ENCODE measurements at regions not wholly inside any gene's neighbourhood (a gene's known extent, or its start where the extent isn't known, plus 50 kb on each side); places are given as distances from the start of the nearest gene placed in this dataset.

DNA sequence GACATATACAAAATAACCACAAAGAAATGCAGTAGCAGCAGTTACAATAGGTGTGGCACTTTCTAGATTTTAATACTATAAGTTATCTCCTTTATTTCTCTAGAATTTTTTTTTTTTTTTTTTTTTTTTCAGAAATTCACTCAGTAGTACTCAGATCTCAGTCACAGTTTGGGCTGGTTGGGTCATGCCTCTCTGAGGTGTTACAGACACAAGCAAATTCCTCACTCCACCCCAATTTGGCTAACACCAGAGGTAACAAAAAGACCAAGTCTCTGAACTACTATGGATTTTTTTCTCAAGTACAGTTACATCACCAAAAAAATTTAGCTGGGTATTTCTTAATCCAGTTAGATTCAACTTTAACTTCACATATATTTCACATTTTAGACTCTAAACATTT is 985.1 kb upstream of the LRRN3 start:
- TF ChIP-seq, protein P1, sequence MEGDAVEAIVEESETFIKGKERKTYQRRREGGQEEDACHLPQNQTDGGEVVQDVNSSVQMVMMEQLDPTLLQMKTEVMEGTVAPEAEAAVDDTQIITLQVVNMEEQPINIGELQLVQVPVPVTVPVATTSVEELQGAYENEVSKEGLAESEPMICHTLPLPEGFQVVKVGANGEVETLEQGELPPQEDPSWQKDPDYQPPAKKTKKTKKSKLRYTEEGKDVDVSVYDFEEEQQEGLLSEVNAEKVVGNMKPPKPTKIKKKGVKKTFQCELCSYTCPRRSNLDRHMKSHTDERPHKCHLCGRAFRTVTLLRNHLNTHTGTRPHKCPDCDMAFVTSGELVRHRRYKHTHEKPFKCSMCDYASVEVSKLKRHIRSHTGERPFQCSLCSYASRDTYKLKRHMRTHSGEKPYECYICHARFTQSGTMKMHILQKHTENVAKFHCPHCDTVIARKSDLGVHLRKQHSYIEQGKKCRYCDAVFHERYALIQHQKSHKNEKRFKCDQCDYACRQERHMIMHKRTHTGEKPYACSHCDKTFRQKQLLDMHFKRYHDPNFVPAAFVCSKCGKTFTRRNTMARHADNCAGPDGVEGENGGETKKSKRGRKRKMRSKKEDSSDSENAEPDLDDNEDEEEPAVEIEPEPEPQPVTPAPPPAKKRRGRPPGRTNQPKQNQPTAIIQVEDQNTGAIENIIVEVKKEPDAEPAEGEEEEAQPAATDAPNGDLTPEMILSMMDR (IDR thresholded peaks at IDR 0.05; ENCODE audit: insufficient read depth, low read length, poor library complexity, severe bottlenecking): no peak
- DNase-seq (ENCODE audit: low read depth): no peak
- no peaks in the 10 kb centered on the region for H3K36me3 ChIP-seq (ENCODE audit: control insufficient read depth, insufficient read depth, low read length)
- no peaks in the 10 kb centered on the region for H3K27me3 ChIP-seq (ENCODE audit: control insufficient read depth, insufficient read depth, low read length)
- no peak overlapping the region for H3K4me3 ChIP-seq (ENCODE audit: low read depth, low read length)

DNA sequence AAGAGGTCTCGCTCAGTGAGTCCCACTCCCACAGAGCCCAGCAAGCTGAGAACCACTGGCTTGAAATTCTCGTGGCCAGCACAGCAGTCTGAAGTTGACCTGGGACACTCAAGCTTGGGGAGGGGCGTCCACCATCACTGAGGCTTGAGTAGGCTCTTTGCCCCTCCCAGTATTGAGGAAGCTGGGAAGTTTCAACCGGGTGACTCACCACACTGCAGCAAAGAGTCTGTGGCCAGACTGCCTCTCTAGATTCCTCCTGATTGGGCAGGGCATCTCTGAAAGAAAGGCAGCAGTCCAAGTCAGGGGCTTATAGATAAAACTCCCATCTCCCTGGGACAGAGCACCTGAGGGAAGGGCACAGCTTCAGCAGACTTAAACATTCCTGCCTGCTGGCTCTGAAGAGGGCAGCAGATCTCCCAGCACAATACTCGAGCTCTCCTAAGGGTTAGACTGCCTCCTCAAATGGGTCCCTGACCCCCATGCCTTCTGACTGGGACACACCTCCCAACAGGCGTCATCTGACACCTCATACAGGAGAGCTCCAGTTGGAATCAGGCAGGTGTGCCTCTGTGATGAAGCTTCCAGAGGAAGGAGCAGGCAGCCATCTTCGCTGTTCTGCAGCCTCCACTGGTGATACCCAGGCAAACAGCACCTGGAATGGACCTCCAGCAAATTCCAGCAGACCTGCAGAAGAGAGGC is 970.9 kb upstream of the LRRN3 start:
- DNase-seq (ENCODE audit: low read depth): peak; percentile 1
- no peaks in the 10 kb centered on the region for H3K36me3 ChIP-seq (ENCODE audit: control insufficient read depth, insufficient read depth, low read length)
- TF ChIP-seq, protein P1 (IDR thresholded peaks at IDR 0.05; ENCODE audit: insufficient read depth, low read length, poor library complexity, severe bottlenecking): no peak
- no peaks in the 10 kb centered on the region for H3K27me3 ChIP-seq (ENCODE audit: control insufficient read depth, insufficient read depth, low read length)
- no peak overlapping the region for H3K4me3 ChIP-seq (ENCODE audit: low read depth, low read length)

DNA sequence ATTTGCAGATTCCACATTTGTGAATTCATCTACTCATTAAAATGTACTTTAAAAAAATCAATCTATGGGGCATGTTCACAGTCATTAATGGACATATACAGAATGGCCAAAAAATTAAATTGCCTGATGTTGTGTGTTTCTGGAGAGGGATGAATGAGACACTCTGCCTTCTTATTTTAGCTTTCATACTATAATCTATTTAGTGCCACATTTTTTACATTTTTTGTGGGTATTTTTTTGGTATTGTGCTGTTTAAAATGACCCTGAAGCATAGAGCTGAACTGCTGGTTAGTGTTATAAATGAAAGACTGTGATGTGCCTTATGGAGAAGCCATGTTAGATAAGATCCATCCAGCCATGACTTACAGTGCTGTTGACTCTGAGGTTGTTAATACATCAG is 961.8 kb upstream of the LRRN3 start:
- DNase-seq (ENCODE audit: low read depth): no peak
- Histone ChIP-seq H3K36me3 (ENCODE audit: control insufficient read depth, insufficient read depth, low read length) (no peaks in the 10 kb centered on the region), H3K27me3 (ENCODE audit: control insufficient read depth, insufficient read depth, low read length) (no peaks in the 10 kb centered on the region), H3K4me3 (ENCODE audit: low read depth, low read length) (no peak overlapping the region)
- TF ChIP-seq, protein P1 (IDR thresholded peaks at IDR 0.05; ENCODE audit: insufficient read depth, low read length, poor library complexity, severe bottlenecking): no peak

GRCh38 chr7:110130669-110131068 is 960.3 kb upstream of the LRRN3 start:
- Histone ChIP-seq H3K27me3 (ENCODE audit: control insufficient read depth, insufficient read depth, low read length) (no peaks in the 10 kb centered on the region), H3K36me3 (ENCODE audit: control insufficient read depth, insufficient read depth, low read length) (no peaks in the 10 kb centered on the region), H3K4me3 (ENCODE audit: low read depth, low read length) (no peak overlapping the region)
- no peak for DNase-seq (ENCODE audit: low read depth)
- TF ChIP-seq, protein P1 (IDR thresholded peaks at IDR 0.05; ENCODE audit: insufficient read depth, low read length, poor library complexity, severe bottlenecking): peak; percentile 28

DNA sequence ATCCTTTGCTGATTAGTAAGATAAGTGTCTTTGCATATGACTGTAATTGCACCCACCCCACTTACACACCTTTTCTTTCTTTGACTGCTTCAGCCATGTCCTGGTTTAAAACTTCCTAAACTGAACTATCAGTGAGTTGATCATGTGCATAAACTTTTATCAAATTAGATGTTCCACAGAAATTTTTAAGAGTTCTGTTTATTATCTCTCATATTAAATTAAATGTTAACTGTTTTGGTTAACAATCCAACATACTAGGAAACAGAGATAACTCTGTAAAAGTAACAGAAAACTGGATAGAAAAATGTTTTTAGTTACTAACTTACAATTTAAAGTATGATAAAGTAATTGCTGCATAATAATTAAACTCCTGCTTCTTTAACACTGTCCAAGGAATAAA is 959.6 kb upstream of the LRRN3 start:
- TF ChIP-seq, protein P1 (IDR thresholded peaks at IDR 0.05; ENCODE audit: insufficient read depth, low read length, poor library complexity, severe bottlenecking): no peak
- no peaks in the 10 kb centered on the region for H3K36me3 ChIP-seq (ENCODE audit: control insufficient read depth, insufficient read depth, low read length)
- H3K4me3 ChIP-seq (ENCODE audit: low read depth, low read length): no peak overlapping the region
- DNase-seq (ENCODE audit: low read depth): no peak
- H3K27me3 ChIP-seq (ENCODE audit: control insufficient read depth, insufficient read depth, low read length): no peaks in the 10 kb centered on the region

DNA sequence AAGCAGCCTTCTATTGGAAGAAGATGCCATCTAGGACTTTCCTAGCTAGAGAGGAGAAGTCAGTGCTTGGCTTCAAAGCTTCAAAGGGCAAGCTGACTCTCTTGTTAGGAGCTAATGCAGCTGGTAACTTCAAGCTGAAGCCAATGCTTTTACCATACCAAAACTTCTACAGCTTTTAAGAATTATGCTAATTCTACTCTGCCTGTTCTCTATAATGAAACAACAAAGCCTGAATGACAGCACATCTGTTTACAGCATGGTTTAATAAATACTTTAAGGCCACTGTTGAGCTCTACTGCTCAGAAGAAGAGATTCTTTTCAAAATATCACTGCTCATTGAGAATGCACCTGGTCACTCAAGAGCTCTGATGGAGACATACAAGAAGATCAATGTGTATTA is 951.9 kb upstream of the LRRN3 start:
- TF ChIP-seq, protein P1 (IDR thresholded peaks at IDR 0.05; ENCODE audit: insufficient read depth, low read length, poor library complexity, severe bottlenecking): no peak
- no peaks in the 10 kb centered on the region for H3K36me3 ChIP-seq (ENCODE audit: control insufficient read depth, insufficient read depth, low read length)
- H3K27me3 ChIP-seq (ENCODE audit: control insufficient read depth, insufficient read depth, low read length): no peaks in the 10 kb centered on the region
- DNase-seq (ENCODE audit: low read depth): no peak
- H3K4me3 ChIP-seq (ENCODE audit: low read depth, low read length): no peak overlapping the region
